HepG2 (cell line): ENCODE measurements at regions not wholly inside any gene's neighbourhood (a gene's known extent, or its start where the extent isn't known, plus 50 kb on each side); places are given as distances from the start of the nearest gene placed in this dataset.

ENCODE experiments used
- DMAP1 ChIP-seq: IDR thresholded peaks from 2 replicates; pipeline ENCODE4 v1.6.1; 2016
- DNMT3B ChIP-seq: conservative IDR thresholded peaks from 2 replicates; pipeline ENCODE4 v1.6.1; 2016; ENCODE audit warnings: missing biosample characterization, control low read depth
- DPF2 ChIP-seq: sonication (generic); formaldehyde crosslinking; IDR thresholded peaks from 2 replicates; pipeline ENCODE4 v1.4.0; 2020; ENCODE audit warnings: mild to moderate bottlenecking, low read depth, missing genetic modification reagents, borderline replicate concordance
- FLYWCH1 ChIP-seq: sonication (generic); formaldehyde crosslinking; IDR thresholded peaks from 2 replicates; pipeline ENCODE4 v1.8.1; 2023; ENCODE audit warnings: mild to moderate bottlenecking, missing genetic modification reagents
- GPN1 ChIP-seq: sonication (generic); formaldehyde crosslinking; IDR thresholded peaks from 2 replicates; pipeline ENCODE4 v1.5.1; 2020; ENCODE audit warnings: missing genetic modification reagents, borderline replicate concordance
- HMG20B ChIP-seq: conservative IDR thresholded peaks from 2 replicates; pipeline ENCODE4 v1.6.1; 2016; ENCODE audit warnings: missing genetic modification reagents, missing compliant biosample characterization
- HNF4G ChIP-seq, 2 experiments: sonication (generic) in 1 of 2; formaldehyde crosslinking in 1 of 2; IDR thresholded peaks; 2 replicates each; pipeline versions ENCODE4 v1.4.0 to v1.6.1; 2011 to 2020; ENCODE audit warnings: borderline replicate concordance in 2 of 2, low read depth in 2 of 2, mild to moderate bottlenecking in 2 of 2, low read length in 1 of 2, missing genetic modification reagents in 1 of 2, moderate library complexity in 1 of 2
- HOXA3 ChIP-seq: sonication (generic); formaldehyde crosslinking; IDR thresholded peaks from 2 replicates; pipeline ENCODE4 v1.5.0; 2020; ENCODE audit warnings: missing genetic modification reagents
- KLF12 ChIP-seq: sonication (generic); formaldehyde crosslinking; IDR thresholded peaks from 2 replicates; pipeline ENCODE4 v1.4.0; 2020; ENCODE audit warnings: missing genetic modification reagents, borderline replicate concordance
- MAFF ChIP-seq: IDR thresholded peaks from 2 replicates; pipeline ENCODE4 v1.6.1; 2011; ENCODE audit warnings: low read depth, low read length, improper control_type of control experiment
- PAX8 ChIP-seq: sonication (generic); formaldehyde crosslinking; IDR thresholded peaks from 2 replicates; pipeline ENCODE4 v1.8.0; 2022; ENCODE audit warnings: mild to moderate bottlenecking, missing genetic modification reagents, borderline replicate concordance
- PHF20 ChIP-seq: sonication (generic); formaldehyde crosslinking; IDR thresholded peaks from 2 replicates; pipeline ENCODE4 v1.5.0; 2020; ENCODE audit warnings: mild to moderate bottlenecking, missing genetic modification reagents
- POLR2AphosphoS5 ChIP-seq: IDR thresholded peaks from 2 replicates; pipeline ENCODE4 v1.6.1; 2012; ENCODE audit warnings: low read depth, low read length
- SNAI1 ChIP-seq: sonication (generic); formaldehyde crosslinking; IDR thresholded peaks from 2 replicates; pipeline ENCODE4 v1.5.0; 2020; ENCODE audit warnings: mild to moderate bottlenecking, missing genetic modification reagents, borderline replicate concordance
- ZKSCAN8 ChIP-seq: IDR thresholded peaks from 2 replicates; pipeline ENCODE4 v1.6.1; 2016; ENCODE audit warnings: borderline replicate concordance, missing genetic modification reagents, missing compliant biosample characterization
- ZNF282 ChIP-seq: fragments of 450-650 bp; IDR thresholded peaks from 2 replicates; pipeline ENCODE4 v1.6.1; 2018; ENCODE audit not compliant: partially characterized antibody
- ZNF44 ChIP-seq: sonication (generic); formaldehyde crosslinking; IDR thresholded peaks from 2 replicates; pipeline ENCODE4 v1.5.1; 2020; ENCODE audit warnings: mild to moderate bottlenecking, missing genetic modification reagents
- ZNF598 ChIP-seq: sonication (generic); formaldehyde crosslinking; IDR thresholded peaks from 2 replicates; pipeline ENCODE4 v1.5.1; 2020; ENCODE audit warnings: mild to moderate bottlenecking, missing genetic modification reagents, borderline replicate concordance
- ZNF660 ChIP-seq: sonication (generic); formaldehyde crosslinking; IDR thresholded peaks from 2 replicates; pipeline ENCODE4 v1.5.1; 2020; ENCODE audit warnings: mild to moderate bottlenecking, low read depth, missing genetic modification reagents, borderline replicate concordance
- TF ChIP-seq, protein P1 (sequence below): sonication (generic); formaldehyde crosslinking; IDR thresholded peaks from 2 replicates; pipeline ENCODE4 v1.5.1; 2020; ENCODE audit warnings: mild to moderate bottlenecking, missing genetic modification reagents, borderline replicate concordance
- TF ChIP-seq, protein P2 (sequence below): sonication (generic); formaldehyde crosslinking; IDR thresholded peaks from 2 replicates; pipeline ENCODE4 v1.4.0; 2020; ENCODE audit warnings: mild to moderate bottlenecking, missing genetic modification reagents
- TF ChIP-seq, protein P3 (sequence below): sonication (generic); formaldehyde crosslinking; IDR thresholded peaks from 2 replicates; pipeline ENCODE4 v1.4.0; 2020; ENCODE audit warnings: mild to moderate bottlenecking, low read depth, missing genetic modification reagents
- TF ChIP-seq, protein P4 (sequence below): IDR thresholded peaks from 2 replicates; pipeline ENCODE4 v1.6.1; 2018; ENCODE audit warnings: missing genetic modification reagents, mild to moderate bottlenecking, missing compliant biosample characterization

DNA sequence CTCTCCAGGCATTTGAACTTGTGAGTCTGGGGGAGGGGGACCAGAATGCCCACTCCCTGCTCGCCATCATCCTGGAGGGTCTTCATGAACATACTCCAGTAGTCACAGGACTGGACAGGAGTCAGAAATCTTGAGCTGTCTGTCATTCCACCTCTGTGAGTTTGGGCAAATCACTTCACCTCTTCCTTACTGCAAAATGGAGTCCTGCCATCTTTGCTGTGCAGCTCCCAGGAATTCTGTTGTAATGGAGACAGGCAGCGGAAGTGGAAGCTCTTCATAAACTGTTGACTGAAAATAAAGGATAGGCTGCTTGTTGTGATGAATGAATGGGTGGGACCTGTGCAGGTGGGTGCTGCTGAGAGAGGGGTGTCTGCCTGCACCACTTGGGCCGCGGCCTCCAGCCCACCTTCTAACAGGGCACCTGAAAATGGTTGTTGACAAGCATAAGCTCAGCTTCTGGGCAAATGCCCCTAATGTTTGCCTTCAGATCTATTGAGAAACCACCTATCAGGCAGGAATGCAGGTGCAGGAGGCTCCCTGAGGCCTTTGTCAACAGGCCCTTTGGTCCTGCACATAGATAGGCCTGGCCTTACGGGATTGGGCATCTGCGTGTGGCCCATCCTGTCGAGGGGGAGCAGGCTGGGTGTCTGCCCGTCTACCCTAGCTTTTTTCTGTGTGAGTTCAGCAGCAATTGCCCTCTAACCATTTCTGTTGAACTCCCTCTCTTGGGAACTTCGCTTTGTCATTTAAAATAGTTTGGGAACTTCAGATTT lies 321.0 kb downstream of the RPS6KC1 start (continued):
- TF ChIP-seq, protein P1, sequence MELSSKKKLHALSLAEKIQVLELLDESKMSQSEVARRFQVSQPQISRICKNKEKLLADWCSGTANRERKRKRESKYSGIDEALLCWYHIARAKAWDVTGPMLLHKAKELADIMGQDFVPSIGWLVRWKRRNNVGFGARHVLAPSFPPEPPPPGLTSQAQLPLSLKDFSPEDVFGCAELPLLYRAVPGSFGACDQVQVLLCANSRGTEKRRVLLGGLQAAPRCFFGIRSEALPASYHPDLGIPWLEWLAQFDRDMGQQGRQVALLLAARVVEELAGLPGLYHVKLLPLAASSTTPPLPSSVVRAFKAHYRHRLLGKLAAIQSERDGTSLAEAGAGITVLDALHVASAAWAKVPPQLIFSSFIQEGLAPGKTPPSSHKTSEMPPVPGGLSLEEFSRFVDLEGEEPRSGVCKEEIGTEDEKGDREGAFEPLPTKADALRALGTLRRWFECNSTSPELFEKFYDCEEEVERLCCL, result no peak
- TF ChIP-seq ZKSCAN8 (CRISPR knock-in tag), result peak; percentile 92
- TF ChIP-seq, protein P2, sequence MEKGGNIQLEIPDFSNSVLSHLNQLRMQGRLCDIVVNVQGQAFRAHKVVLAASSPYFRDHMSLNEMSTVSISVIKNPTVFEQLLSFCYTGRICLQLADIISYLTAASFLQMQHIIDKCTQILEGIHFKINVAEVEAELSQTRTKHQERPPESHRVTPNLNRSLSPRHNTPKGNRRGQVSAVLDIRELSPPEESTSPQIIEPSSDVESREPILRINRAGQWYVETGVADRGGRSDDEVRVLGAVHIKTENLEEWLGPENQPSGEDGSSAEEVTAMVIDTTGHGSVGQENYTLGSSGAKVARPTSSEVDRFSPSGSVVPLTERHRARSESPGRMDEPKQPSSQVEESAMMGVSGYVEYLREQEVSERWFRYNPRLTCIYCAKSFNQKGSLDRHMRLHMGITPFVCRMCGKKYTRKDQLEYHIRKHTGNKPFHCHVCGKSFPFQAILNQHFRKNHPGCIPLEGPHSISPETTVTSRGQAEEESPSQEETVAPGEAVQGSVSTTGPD (CRISPR knock-in tag), result no peak
- TF ChIP-seq FLYWCH1 (CRISPR knock-in tag), result no peak
- peak; percentile 66 for TF ChIP-seq POLR2AphosphoS5
- peak; percentile 100 for TF ChIP-seq HNF4G (IDR thresholded peaks at IDR 0.05; ENCODE audit: borderline replicate concordance, low read depth, low read length)
- peak; percentile 99 for TF ChIP-seq HNF4G (CRISPR knock-in tag; IDR thresholded peaks at IDR 0.05; ENCODE audit: borderline replicate concordance, low read depth)
- no peak for TF ChIP-seq MAFF
- TF ChIP-seq HOXA3 (CRISPR knock-in tag), result peak; percentile 97
- peak; percentile 59; the same call in 1 of the 2 replicates for TF ChIP-seq PHF20 (CRISPR knock-in tag)
- no peak for TF ChIP-seq ZNF282
- TF ChIP-seq KLF12 (CRISPR knock-in tag), result peak; percentile 66; the same call in 1 of the 2 replicates
- no peak for TF ChIP-seq GPN1 (CRISPR knock-in tag)
- TF ChIP-seq, protein P3, sequence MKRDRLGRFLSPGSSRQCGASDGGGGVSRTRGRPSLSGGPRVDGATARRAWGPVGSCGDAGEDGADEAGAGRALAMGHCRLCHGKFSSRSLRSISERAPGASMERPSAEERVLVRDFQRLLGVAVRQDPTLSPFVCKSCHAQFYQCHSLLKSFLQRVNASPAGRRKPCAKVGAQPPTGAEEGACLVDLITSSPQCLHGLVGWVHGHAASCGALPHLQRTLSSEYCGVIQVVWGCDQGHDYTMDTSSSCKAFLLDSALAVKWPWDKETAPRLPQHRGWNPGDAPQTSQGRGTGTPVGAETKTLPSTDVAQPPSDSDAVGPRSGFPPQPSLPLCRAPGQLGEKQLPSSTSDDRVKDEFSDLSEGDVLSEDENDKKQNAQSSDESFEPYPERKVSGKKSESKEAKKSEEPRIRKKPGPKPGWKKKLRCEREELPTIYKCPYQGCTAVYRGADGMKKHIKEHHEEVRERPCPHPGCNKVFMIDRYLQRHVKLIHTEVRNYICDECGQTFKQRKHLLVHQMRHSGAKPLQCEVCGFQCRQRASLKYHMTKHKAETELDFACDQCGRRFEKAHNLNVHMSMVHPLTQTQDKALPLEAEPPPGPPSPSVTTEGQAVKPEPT (CRISPR knock-in tag), result no peak; the same call in 1 of the 2 replicates
- peak; percentile 94 for TF ChIP-seq HMG20B (CRISPR knock-in tag)
- TF ChIP-seq ZNF598, result peak; percentile 85; the same call in 1 of the 2 replicates
- no peak; the same call in 1 of the 2 replicates for TF ChIP-seq PAX8
- peak; percentile 100 for TF ChIP-seq DPF2 (CRISPR knock-in tag)
- peak; percentile 81 for TF ChIP-seq ZNF44 (CRISPR knock-in tag)
- TF ChIP-seq DNMT3B (CRISPR knock-in tag), result peak; percentile 89; the same call in 1 of the 2 replicates
- peak; percentile 93 for TF ChIP-seq DMAP1 (CRISPR knock-in tag)
- no peak for TF ChIP-seq ZNF660
- TF ChIP-seq SNAI1 (CRISPR knock-in tag), result peak; percentile 98
- TF ChIP-seq, protein P4, sequence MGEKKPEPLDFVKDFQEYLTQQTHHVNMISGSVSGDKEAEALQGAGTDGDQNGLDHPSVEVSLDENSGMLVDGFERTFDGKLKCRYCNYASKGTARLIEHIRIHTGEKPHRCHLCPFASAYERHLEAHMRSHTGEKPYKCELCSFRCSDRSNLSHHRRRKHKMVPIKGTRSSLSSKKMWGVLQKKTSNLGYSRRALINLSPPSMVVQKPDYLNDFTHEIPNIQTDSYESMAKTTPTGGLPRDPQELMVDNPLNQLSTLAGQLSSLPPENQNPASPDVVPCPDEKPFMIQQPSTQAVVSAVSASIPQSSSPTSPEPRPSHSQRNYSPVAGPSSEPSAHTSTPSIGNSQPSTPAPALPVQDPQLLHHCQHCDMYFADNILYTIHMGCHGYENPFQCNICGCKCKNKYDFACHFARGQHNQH (CRISPR knock-in tag), result peak; percentile 96
